OCI-LY3 (cell line): ENCODE measurements at regions not wholly inside any gene's neighbourhood (a gene's known extent, or its start where the extent isn't known, plus 50 kb on each side); places are given as distances from the start of the nearest gene placed in this dataset.

Experiments used
- H2AFZ ChIP-seq: fragments of 200-600, 300-600 bp; shearing (Covaris generic); 2 replicates; pipeline ENCODE4 v1.6.0; 2014; ENCODE audit warnings: antibody characterized with exemption, low read depth, low read length
- H3K27ac ChIP-seq: fragments of 200-600, 300-600 bp; sonication (generic); 2 replicates; pipeline ENCODE4 v1.5.1; 2014; ENCODE audit warnings: mild to moderate bottlenecking, low read length, moderate library complexity, mixed read lengths
- H3K27me3 ChIP-seq: fragments of 200-600, 300-600 bp; sonication (generic); 2 replicates; pipeline ENCODE4 v1.6.1; 2014; ENCODE audit warnings: low read depth, low read length, mixed read lengths
- H3K36me3 ChIP-seq: fragments of 200-600, 300-600 bp; sonication (generic); replicated peaks from 2 replicates; pipeline ENCODE3; 2014; ENCODE audit warnings: low read depth, low read length, mixed read lengths
- H3K4me1 ChIP-seq: fragments of 300-600, 200-600 bp; sonication (generic); 2 replicates; pipeline ENCODE4 v1.6.1; 2014; ENCODE audit warnings: low read length, mixed read lengths
- H3K4me2 ChIP-seq: fragments of 200-600, 300-600 bp; sonication (generic); 2 replicates; pipeline ENCODE4 v1.6.1; 2014; ENCODE audit warnings: low read length, mixed read lengths
- H3K4me3 ChIP-seq: fragments of 300-600, 200-600 bp; sonication (generic); 2 replicates; pipeline ENCODE4 v1.5.1; 2014; ENCODE audit warnings: antibody characterized with exemption, mild to moderate bottlenecking, low read length, moderate library complexity
- H3K79me2 ChIP-seq: fragments of 300-600, 200-600 bp; shearing (Covaris generic); 2 replicates; pipeline ENCODE4 v1.6.1; 2014; ENCODE audit warnings: mild to moderate bottlenecking, low read length, mixed read lengths
- H3K9ac ChIP-seq: fragments of 300-600, 200-600 bp; shearing (Covaris generic); 2 replicates; pipeline ENCODE4 v1.6.0; 2014; ENCODE audit warnings: mild to moderate bottlenecking, low read length, moderate library complexity
- H3K9me3 ChIP-seq: fragments of 200-600, 300-600 bp; shearing (Covaris generic); 2 replicates; pipeline ENCODE4 v1.6.1; 2014; ENCODE audit warnings: low read length, mixed read lengths; ENCODE audit not compliant: insufficient read depth
- H4K20me1 ChIP-seq: fragments of 200-600, 300-600 bp; sonication (generic); 2 replicates; pipeline ENCODE4 v1.6.1; 2016; ENCODE audit warnings: low read length, mixed read lengths; ENCODE audit not compliant: insufficient read depth
- EZH2phosphoT487 ChIP-seq: fragments of 200-600 bp; shearing (Covaris generic); IDR thresholded peaks from 2 replicates; pipeline ENCODE4 v1.6.1; 2018; ENCODE audit warnings: antibody characterized with exemption, mixed run types, low read depth
- TF ChIP-seq, protein P1 (sequence below): fragments of 200-600, 300-600 bp; sonication (generic); IDR thresholded peaks from 2 replicates; pipeline ENCODE4 v1.5.1; 2014; ENCODE audit warnings: antibody characterized with exemption, low read length, low read depth

DNA sequence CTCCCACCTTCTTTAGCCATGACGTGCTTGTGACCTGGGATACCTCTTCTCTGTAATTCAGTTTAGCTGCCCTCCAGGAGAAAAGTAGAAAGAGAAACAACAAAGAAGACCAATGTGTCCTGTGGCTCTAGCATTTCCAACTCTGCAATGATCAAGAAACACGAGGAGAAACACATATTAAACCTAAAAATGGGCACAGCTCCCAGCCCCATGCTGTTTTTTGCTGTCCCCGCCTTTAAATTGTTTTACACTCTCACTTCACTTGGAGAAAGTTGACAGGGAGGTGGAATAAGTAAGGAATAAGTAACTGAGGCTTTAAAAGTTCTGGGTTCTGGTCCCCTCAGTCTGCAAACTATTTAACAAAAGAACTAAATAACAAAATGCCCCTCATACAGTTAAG is 390.6 kb downstream of the TNS1 start:
- no peaks in the 10 kb centered on the region for H3K9me3 ChIP-seq
- H3K36me3 ChIP-seq: no peaks in the 10 kb centered on the region
- no peak overlapping the region for H3K4me2 ChIP-seq
- H3K79me2 ChIP-seq: no peaks in the 10 kb centered on the region
- no peaks in the 10 kb centered on the region for H4K20me1 ChIP-seq
- H3K4me1 ChIP-seq: peaks cover 7% of the 10 kb centered on the region
- no peak overlapping the region for H3K9ac ChIP-seq
- no peak overlapping the region for H3K4me3 ChIP-seq
- no peak overlapping the region for H2AFZ ChIP-seq
- no peak for TF ChIP-seq EZH2phosphoT487
- TF ChIP-seq, protein P1, sequence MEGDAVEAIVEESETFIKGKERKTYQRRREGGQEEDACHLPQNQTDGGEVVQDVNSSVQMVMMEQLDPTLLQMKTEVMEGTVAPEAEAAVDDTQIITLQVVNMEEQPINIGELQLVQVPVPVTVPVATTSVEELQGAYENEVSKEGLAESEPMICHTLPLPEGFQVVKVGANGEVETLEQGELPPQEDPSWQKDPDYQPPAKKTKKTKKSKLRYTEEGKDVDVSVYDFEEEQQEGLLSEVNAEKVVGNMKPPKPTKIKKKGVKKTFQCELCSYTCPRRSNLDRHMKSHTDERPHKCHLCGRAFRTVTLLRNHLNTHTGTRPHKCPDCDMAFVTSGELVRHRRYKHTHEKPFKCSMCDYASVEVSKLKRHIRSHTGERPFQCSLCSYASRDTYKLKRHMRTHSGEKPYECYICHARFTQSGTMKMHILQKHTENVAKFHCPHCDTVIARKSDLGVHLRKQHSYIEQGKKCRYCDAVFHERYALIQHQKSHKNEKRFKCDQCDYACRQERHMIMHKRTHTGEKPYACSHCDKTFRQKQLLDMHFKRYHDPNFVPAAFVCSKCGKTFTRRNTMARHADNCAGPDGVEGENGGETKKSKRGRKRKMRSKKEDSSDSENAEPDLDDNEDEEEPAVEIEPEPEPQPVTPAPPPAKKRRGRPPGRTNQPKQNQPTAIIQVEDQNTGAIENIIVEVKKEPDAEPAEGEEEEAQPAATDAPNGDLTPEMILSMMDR: no peak
- H3K27ac ChIP-seq: no peak overlapping the region
- H3K27me3 ChIP-seq: peaks cover 6% of the 10 kb centered on the region; the same call in 1 of the 2 replicates

DNA sequence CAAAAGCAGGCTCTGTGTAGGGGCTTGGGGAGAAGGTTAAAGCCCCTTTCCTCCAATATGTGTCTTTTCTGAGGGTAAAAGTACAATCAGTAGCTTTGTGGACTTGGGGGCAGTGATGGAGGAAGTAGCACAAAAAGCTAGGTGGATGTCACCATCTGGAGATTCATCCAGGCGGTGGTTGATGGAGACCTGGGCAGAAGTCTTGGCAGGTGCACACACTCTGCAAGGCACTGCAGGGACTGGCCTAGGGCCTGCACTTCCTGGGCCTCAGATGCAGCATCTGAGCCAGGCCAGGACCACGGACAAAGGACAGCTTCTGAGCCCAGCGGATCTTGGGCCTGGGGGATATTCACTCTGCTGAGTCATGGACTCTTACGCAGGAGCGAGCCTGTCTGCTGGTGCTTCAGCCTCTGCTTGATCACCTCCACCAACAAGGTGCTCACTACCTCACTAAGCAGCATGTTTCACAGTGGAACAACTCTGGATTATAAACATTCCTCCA is 391.1 kb downstream of the TNS1 start:
- no peak overlapping the region for H3K9ac ChIP-seq
- H4K20me1 ChIP-seq: no peaks in the 10 kb centered on the region
- no peak overlapping the region for H3K27ac ChIP-seq
- H3K4me3 ChIP-seq: no peak overlapping the region
- TF ChIP-seq, protein P1: no peak
- H3K79me2 ChIP-seq: no peaks in the 10 kb centered on the region
- H3K9me3 ChIP-seq: no peaks in the 10 kb centered on the region
- peaks cover 7% of the 10 kb centered on the region for H3K4me1 ChIP-seq
- no peak overlapping the region for H3K4me2 ChIP-seq
- H2AFZ ChIP-seq: no peak overlapping the region
- H3K27me3 ChIP-seq: peaks cover 6% of the 10 kb centered on the region; the same call in 1 of the 2 replicates
- no peaks in the 10 kb centered on the region for H3K36me3 ChIP-seq

DNA sequence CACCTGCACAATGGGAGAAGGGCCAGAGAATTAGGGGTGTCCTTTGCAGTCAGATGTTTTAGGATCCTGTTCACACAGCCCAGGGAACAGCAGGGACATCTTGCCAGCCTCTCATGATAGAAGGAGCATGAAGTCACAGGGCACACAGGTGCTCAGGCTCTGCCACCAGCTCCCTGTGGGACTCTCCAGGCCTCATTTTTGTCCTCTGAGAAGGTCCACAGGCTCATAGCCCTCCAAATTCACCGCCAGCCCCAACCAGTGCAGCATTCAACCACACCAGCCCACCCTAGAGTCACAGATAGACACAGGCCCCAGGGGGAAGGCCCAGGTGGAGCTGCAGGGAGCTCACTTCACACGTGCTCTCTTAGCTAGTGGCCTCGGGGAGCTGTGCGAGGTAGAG is 391.7 kb downstream of the TNS1 start:
- H3K4me2 ChIP-seq: no peak overlapping the region
- no peak overlapping the region for H2AFZ ChIP-seq
- no peaks in the 10 kb centered on the region for H3K9me3 ChIP-seq
- H3K4me1 ChIP-seq: peaks cover 7% of the 10 kb centered on the region
- H3K27me3 ChIP-seq: peaks cover 6% of the 10 kb centered on the region; the same call in 1 of the 2 replicates
- TF ChIP-seq, protein P1: no peak
- no peak for TF ChIP-seq EZH2phosphoT487
- H3K9ac ChIP-seq: no peak overlapping the region
- no peak overlapping the region for H3K4me3 ChIP-seq
- no peak overlapping the region for H3K27ac ChIP-seq
- no peaks in the 10 kb centered on the region for H3K79me2 ChIP-seq
- no peaks in the 10 kb centered on the region for H4K20me1 ChIP-seq
- no peaks in the 10 kb centered on the region for H3K36me3 ChIP-seq

DNA sequence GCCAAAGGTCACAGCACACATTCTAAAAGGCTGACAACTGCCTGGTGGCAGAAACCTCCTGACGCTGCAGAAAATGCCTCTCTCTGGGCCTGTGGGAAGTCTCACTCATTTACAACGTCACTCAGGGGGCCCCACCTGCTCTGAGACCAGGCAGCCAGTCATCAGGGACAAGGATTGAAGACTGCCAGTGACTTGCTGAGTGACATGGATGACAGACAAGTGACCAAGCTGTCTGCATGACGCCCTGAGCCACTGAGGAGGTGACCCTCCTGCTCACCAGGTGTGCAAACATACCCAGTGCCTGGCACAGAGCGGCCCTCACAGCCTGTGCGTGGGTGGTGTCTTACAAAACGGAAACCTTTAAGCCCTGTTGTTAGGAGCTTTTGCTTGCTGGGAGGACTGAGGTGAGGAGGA is 392.4 kb downstream of the TNS1 start:
- Histone ChIP-seq H3K4me2 (no peak overlapping the region), H4K20me1 (no peaks in the 10 kb centered on the region), H3K4me3 (no peak overlapping the region), H3K36me3 (no peaks in the 10 kb centered on the region), H3K27ac (no peak overlapping the region), H3K9ac (no peak overlapping the region), H3K9me3 (no peaks in the 10 kb centered on the region), H3K4me1 (peaks cover 7% of the 10 kb centered on the region), H3K27me3 (peaks cover 6% of the 10 kb centered on the region; the same call in 1 of the 2 replicates), H2AFZ (no peak overlapping the region), H3K79me2 (no peaks in the 10 kb centered on the region)
- TF ChIP-seq, protein P1: no peak
- no peak for TF ChIP-seq EZH2phosphoT487
